ENCODE measurements at regions not wholly inside any gene's neighbourhood (a gene's known extent, or its start where the extent isn't known, plus 50 kb on each side); places are given as distances from the start of the nearest gene placed in this dataset.

DNA sequence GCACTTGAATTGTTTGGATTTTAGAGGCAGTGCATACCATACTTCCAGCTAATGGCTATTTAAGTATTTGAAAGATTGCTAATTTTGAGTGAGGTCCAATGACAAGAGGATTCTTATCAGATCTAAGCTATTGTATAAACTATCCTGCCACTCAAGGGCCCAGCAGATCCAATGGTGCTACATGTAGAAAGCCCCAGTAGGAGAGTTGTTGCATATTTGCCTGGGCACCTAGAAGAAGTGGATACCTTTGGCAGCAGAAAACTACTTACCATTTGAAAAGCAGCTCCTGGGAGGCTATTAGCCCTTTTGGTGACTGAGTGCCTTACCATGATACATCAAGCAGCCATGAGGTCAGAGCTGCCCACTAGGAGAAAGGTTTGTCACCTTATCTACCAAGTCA lies 447.3 kb downstream of the C4orf33 start:
- H3K9me3 ChIP-seq (ENCODE audit: low read length) = no peaks in the 10 kb centered on the region
- no peaks in the 10 kb centered on the region for H4K20me1 ChIP-seq (ENCODE audit: insufficient read depth)
- H3K9ac ChIP-seq (ENCODE audit: low read length) = no peak overlapping the region
- no peaks in the 10 kb centered on the region for H3K27me3 ChIP-seq (ENCODE audit: insufficient read depth, low read depth, low read length)
- H3K36me3 ChIP-seq (ENCODE audit: insufficient read depth, low read length) = no peaks in the 10 kb centered on the region
- no peaks in the 10 kb centered on the region for H3K9me2 ChIP-seq (ENCODE audit: insufficient read depth, low read length)
- TF ChIP-seq RAD21 (conservative IDR thresholded peaks at IDR 0.05) (no peak), TAF1 (IDR thresholded peaks at IDR 0.05; ENCODE audit: low read depth) (no peak), SMC3 (conservative IDR thresholded peaks at IDR 0.05; ENCODE audit: poor library complexity) (no peak), EP300 (conservative IDR thresholded peaks at IDR 0.05; ENCODE audit: poor library complexity, severe bottlenecking) (no peak), POLR2AphosphoS5 (IDR thresholded peaks at IDR 0.05) (no peak), MXI1 (conservative IDR thresholded peaks at IDR 0.05; ENCODE audit: poor library complexity, severe bottlenecking) (no peak), EZH2 (IDR thresholded peaks at IDR 0.05; ENCODE audit: borderline replicate concordance, insufficient read depth, low read length, poor library complexity, severe bottlenecking) (no peak)
- TF ChIP-seq, protein P1, sequence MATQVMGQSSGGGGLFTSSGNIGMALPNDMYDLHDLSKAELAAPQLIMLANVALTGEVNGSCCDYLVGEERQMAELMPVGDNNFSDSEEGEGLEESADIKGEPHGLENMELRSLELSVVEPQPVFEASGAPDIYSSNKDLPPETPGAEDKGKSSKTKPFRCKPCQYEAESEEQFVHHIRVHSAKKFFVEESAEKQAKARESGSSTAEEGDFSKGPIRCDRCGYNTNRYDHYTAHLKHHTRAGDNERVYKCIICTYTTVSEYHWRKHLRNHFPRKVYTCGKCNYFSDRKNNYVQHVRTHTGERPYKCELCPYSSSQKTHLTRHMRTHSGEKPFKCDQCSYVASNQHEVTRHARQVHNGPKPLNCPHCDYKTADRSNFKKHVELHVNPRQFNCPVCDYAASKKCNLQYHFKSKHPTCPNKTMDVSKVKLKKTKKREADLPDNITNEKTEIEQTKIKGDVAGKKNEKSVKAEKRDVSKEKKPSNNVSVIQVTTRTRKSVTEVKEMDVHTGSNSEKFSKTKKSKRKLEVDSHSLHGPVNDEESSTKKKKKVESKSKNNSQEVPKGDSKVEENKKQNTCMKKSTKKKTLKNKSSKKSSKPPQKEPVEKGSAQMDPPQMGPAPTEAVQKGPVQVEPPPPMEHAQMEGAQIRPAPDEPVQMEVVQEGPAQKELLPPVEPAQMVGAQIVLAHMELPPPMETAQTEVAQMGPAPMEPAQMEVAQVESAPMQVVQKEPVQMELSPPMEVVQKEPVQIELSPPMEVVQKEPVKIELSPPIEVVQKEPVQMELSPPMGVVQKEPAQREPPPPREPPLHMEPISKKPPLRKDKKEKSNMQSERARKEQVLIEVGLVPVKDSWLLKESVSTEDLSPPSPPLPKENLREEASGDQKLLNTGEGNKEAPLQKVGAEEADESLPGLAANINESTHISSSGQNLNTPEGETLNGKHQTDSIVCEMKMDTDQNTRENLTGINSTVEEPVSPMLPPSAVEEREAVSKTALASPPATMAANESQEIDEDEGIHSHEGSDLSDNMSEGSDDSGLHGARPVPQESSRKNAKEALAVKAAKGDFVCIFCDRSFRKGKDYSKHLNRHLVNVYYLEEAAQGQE (IDR thresholded peaks at IDR 0.05; ENCODE audit: borderline replicate concordance) = no peak
- TF ChIP-seq, protein P2, sequence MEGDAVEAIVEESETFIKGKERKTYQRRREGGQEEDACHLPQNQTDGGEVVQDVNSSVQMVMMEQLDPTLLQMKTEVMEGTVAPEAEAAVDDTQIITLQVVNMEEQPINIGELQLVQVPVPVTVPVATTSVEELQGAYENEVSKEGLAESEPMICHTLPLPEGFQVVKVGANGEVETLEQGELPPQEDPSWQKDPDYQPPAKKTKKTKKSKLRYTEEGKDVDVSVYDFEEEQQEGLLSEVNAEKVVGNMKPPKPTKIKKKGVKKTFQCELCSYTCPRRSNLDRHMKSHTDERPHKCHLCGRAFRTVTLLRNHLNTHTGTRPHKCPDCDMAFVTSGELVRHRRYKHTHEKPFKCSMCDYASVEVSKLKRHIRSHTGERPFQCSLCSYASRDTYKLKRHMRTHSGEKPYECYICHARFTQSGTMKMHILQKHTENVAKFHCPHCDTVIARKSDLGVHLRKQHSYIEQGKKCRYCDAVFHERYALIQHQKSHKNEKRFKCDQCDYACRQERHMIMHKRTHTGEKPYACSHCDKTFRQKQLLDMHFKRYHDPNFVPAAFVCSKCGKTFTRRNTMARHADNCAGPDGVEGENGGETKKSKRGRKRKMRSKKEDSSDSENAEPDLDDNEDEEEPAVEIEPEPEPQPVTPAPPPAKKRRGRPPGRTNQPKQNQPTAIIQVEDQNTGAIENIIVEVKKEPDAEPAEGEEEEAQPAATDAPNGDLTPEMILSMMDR (IDR thresholded peaks at IDR 0.05; ENCODE audit: poor library complexity, severe bottlenecking) = no peak
- no peaks in the 10 kb centered on the region for H3K79me2 ChIP-seq (replicated peaks; ENCODE audit: insufficient read depth, low read length)
- no peak overlapping the region for H3K27ac ChIP-seq (ENCODE audit: low read length)
- no peak overlapping the region for H3K4me2 ChIP-seq (ENCODE audit: low read length)
- no peaks in the 10 kb centered on the region for H3F3A ChIP-seq (ENCODE audit: insufficient read depth, low read length, poor library complexity, severe bottlenecking)
- H2AFZ ChIP-seq (ENCODE audit: low read depth, low read length) = no peak overlapping the region
- no peak overlapping the region for H3K4me3 ChIP-seq (ENCODE audit: low read length)

DNA sequence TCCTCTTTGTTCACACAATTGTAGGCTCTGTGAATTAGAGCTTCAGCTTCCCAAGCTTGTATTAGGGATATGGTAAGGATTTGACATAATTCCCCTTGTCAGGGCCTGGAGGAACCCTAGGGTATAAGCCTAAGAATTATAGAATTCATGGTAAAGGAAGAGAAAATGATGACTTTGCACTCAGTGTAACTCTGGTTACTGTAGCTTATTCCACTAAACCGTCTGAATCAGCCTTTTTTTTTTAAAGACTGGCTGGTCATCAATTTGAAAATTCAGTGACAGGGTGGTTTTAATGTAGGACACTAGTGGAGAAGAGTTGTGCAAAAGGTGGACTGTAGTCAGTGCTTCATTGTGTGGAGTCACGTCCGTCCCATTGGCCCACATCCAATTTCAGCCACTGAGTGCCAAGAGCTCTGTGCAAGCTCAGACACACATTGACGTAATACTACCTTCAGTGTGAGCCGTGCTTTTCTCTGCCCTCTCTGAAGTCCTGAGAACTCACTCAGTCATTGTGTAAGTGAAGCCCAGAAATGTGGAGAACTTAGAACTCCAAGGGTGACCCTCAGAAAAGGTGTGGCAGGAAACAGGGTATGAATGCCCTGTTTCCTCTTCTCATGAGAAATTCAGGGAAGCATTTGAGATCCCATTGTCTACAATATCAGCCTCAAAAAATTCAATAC lies 449.8 kb downstream of the C4orf33 start:
- Histone ChIP-seq H3K4me3 (ENCODE audit: low read length) (no peak overlapping the region), H3K4me2 (ENCODE audit: low read length) (no peak overlapping the region), H3K36me3 (ENCODE audit: insufficient read depth, low read length) (no peaks in the 10 kb centered on the region), H4K20me1 (ENCODE audit: insufficient read depth) (no peaks in the 10 kb centered on the region), H3K27ac (ENCODE audit: low read length) (no peak overlapping the region), H3K27me3 (ENCODE audit: insufficient read depth, low read depth, low read length) (no peaks in the 10 kb centered on the region), H3F3A (ENCODE audit: insufficient read depth, low read length, poor library complexity, severe bottlenecking) (no peaks in the 10 kb centered on the region), H3K9me3 (ENCODE audit: low read length) (no peaks in the 10 kb centered on the region), H3K9me2 (ENCODE audit: insufficient read depth, low read length) (no peaks in the 10 kb centered on the region), H3K79me2 (replicated peaks; ENCODE audit: insufficient read depth, low read length) (no peaks in the 10 kb centered on the region), H3K9ac (ENCODE audit: low read length) (no peak overlapping the region), H2AFZ (ENCODE audit: low read depth, low read length) (no peak overlapping the region)
- no peak for TF ChIP-seq EP300 (conservative IDR thresholded peaks at IDR 0.05; ENCODE audit: poor library complexity, severe bottlenecking)
- TF ChIP-seq RAD21 (conservative IDR thresholded peaks at IDR 0.05) = no peak
- no peak for TF ChIP-seq MXI1 (conservative IDR thresholded peaks at IDR 0.05; ENCODE audit: poor library complexity, severe bottlenecking)
- no peak for TF ChIP-seq EZH2 (IDR thresholded peaks at IDR 0.05; ENCODE audit: borderline replicate concordance, insufficient read depth, low read length, poor library complexity, severe bottlenecking)
- TF ChIP-seq, protein P1 (IDR thresholded peaks at IDR 0.05; ENCODE audit: borderline replicate concordance) = no peak
- TF ChIP-seq POLR2AphosphoS5 (IDR thresholded peaks at IDR 0.05) = no peak
- no peak for TF ChIP-seq TAF1 (IDR thresholded peaks at IDR 0.05; ENCODE audit: low read depth)
- TF ChIP-seq, protein P2 (IDR thresholded peaks at IDR 0.05; ENCODE audit: poor library complexity, severe bottlenecking) = no peak
- no peak for TF ChIP-seq SMC3 (conservative IDR thresholded peaks at IDR 0.05; ENCODE audit: poor library complexity)

Measured in neural cell (in vitro differentiated cells).